WI38 (cell line): ENCODE measurements at regions not wholly inside any gene's neighbourhood (a gene's known extent, or its start where the extent isn't known, plus 50 kb on each side); places are given as distances from the start of the nearest gene placed in this dataset.

ENCODE experiments used
- H3K4me3 ChIP-seq: 2 replicates; pipeline ENCODE4 v1.5.1; 2011; ENCODE audit warnings: low read depth, mild to moderate bottlenecking, control low read depth, low read length
- CTCF ChIP-seq: IDR thresholded peaks from 2 replicates; pipeline ENCODE4 v1.5.1; 2012; ENCODE audit warnings: low read depth, mild to moderate bottlenecking, control low read depth, low read length

DNA sequence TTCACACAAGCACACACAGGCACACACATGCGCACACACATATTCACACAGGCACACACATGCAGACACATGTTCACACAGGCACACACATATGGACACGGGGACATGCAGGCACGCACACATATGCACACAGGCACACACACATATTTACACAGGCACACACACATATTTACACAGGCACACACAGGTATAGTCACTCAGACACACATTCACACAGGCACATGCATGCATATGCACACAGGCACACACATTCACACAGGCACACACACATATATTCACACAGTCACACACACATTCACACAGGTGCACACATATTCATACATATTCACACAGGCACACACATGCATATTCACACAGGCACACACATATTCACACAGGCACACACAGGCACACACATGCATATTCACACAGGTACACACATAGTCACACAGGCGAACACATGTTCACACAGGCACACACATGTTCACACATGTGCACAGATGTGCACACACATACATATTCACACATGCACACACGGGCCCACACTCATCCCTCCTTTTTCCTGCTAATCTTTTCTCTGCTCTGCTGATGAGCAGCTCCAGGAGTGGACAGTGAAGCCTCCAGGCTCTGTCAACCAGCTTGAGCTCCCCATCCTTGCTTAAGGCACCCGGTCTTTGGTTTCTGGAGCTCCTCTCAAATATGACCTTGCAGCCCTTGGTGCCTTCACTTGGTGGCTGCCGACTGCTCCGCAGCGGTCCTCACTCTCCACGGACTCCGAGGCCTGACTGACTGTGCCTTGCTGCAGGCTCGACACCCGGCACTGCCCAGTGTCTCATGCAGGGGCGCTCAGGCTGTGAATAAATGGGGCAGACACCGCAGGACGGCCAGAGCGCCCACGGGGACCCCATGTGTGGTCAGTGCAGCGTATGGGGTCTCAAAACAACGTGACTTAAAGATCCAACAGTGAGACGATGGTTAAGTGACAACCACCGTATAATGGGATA lies 581.2 kb upstream of the MGMT start:
- TF ChIP-seq CTCF = no peak

DNA sequence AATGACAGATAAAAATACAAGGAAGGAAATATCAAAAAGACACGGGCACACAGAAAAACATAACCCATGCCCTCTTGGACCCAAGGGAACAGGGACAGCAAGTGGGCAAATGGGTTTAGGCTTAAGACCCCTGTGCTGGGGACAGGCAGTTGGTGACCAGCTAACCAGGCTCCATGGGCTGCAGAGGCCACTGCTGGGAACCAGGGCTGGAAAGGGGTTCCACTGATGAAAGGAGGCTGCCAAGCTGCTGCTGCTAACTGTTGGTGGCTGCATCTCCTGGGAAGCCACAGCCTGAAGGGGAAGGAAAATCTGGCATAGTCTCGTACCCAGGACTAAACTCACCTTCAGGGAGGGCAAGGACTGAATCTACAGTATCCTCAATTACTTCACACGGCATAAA lies 579.2 kb upstream of the MGMT start:
- TF ChIP-seq CTCF = no peak
- H3K4me3 ChIP-seq = no peak overlapping the region

More for the DNA sequence above, 581.2 kb upstream of the MGMT start:
- no peak overlapping the region for H3K4me3 ChIP-seq

DNA sequence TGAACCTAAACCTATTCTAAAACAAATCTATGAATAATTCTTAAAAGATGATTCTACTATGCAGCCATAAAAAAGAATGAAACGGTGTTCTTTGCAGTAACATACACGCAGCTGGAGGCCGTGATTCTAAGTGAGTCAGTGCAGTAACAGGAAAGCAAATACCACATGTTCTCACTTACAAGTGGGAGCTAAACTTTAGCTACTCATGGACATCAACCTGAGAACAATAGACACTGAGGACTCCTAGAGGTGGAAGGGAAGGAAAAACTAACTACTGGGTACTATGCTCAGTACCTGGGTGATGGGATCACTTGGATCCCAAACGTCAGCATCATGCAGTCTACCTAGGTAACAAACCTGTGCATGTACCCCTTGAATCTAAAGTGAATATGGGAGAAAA lies 575.0 kb upstream of the MGMT start:
- no peak overlapping the region for H3K4me3 ChIP-seq
- no peak for TF ChIP-seq CTCF

DNA sequence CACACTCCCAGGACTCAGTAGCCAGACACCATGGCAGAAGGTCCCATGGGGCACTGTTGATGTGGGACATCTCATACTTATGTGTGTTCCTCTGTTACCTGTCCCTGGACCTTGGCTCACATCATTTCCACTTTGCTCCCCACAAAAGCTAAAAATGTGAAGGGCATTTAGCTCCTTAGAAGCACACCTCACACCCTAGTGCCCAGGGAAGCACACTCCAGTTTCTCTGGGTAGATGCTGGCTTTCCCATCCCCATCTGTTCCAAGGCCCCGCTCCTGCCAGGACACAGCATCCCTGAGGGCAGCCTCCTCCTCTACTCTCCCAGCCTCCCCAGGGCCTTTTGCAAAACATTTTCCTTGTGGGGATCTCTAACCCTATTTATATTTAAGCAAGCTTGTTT lies 572.4 kb upstream of the MGMT start:
- no peak for TF ChIP-seq CTCF
- H3K4me3 ChIP-seq = no peak overlapping the region

GRCh38 chr10:128895473-128895872 lies 571.6 kb upstream of the MGMT start:
- no peak overlapping the region for H3K4me3 ChIP-seq
- no peak for TF ChIP-seq CTCF

GRCh38 chr10:128896116-128896795 lies 570.8 kb upstream of the MGMT start:
- no peak for TF ChIP-seq CTCF

GRCh38 chr10:128896963-128897362 lies 570.1 kb upstream of the MGMT start:
- no peak overlapping the region for H3K4me3 ChIP-seq
- TF ChIP-seq CTCF = no peak

More at GRCh38 chr10:128896116-128896795, 570.8 kb upstream of the MGMT start:
- H3K4me3 ChIP-seq = no peak overlapping the region
